CD4-positive, alpha-beta T cell treated with Interleukin-4 for 1 hour (primary cell): ENCODE measurements at regions not wholly inside any gene's neighbourhood (a gene's known extent, or its start where the extent isn't known, plus 50 kb on each side); places are given as distances from the start of the nearest gene placed in this dataset.

Experiments
- DNase-seq, 2 donors: peaks; one replicate each; pipeline ENCODE4 v3.0.0-alpha.2; 2020 to 2022

DNA sequence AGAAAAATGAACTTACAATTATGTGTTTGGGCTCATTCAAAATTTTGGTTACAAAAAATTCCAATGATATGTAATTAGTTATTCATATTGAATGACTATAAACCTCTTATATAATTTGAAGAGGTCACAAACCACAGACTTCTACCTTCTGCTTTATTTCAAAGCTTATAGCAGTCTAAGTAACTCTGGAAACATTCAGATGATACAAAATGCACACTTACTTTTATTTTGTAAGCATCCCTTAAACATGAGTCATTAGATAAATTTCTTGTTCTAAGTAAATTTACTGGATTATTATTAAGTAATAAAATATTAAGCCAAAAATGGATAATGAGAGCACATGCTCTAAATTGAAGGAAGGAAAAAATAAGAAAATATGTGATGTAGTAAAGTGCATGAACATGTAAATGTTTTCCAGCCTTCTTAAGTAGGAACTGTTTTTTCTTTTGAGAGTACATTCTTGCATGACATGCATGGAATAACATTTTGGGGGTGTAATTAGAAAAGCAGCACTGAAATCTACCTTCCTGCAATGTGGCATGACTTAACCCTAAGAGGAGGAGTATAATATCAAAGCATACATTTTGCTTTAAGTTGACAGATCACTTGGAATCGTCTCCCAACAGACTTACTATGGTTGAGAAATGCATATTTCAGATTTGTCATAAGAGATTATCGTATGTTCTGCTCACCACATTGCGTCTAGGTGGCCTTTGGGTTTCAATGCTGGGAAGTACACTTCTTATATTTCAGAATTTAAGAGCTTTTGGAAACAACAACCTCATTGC lies 372.7 kb upstream of the HSF2 start:
- DNase-seq, result no peak

GRCh38 chr6:122028933-122029522 lies 370.4 kb upstream of the HSF2 start:
- DNase-seq, result no peak

GRCh38 chr6:122033564-122034181 lies 365.8 kb upstream of the HSF2 start:
- peak in 1 of 2 donors; percentile 22 for DNase-seq

DNA sequence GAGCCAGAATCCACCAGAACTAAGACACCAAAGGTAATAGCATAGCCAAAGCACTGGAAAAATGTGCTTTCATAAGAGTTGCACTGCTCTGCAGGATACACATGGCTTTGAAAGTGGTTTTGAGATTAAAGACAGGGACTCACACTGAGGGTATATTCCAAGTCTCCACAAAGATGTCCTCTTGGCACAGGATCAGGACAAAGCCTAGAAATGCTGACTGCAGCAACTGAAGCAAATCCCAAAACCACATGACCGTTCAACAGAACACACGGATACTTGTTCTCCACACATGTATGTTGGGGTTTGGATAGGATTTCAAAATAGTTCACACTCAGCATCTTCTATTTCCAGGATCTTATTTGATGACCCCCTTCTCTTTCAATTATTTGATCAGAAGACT lies 364.3 kb upstream of the HSF2 start:
- no peak for DNase-seq

GRCh38 chr6:122040261-122040660 lies 359.2 kb upstream of the HSF2 start:
- DNase-seq, result no peak

DNA sequence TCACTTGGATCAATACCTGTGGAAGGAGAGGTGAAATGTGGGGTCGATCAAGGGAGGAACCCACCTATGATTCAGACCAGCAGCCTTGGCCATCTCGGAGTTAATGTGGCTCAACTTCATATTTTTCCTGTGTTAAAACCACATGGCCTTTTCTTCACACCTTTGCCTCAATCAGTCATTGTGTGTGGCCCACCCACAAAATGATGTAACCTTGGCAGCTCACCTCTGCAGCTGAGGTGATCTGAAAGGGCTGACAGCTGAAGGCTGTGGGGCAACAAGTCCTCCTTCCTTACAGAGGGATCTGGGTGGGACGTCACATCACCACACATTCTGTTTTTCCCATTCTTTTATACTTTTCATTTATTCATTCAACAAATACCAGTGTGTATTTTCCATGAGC lies 357.1 kb upstream of the HSF2 start:
- DNase-seq, result no peak

- DNase-seq, result no peak
Observed at GRCh38 chr6:122042960-122043735, 356.3 kb upstream of the HSF2 start.

GRCh38 chr6:122048570-122048969 lies 350.9 kb upstream of the HSF2 start:
- DNase-seq, result no peak

DNA sequence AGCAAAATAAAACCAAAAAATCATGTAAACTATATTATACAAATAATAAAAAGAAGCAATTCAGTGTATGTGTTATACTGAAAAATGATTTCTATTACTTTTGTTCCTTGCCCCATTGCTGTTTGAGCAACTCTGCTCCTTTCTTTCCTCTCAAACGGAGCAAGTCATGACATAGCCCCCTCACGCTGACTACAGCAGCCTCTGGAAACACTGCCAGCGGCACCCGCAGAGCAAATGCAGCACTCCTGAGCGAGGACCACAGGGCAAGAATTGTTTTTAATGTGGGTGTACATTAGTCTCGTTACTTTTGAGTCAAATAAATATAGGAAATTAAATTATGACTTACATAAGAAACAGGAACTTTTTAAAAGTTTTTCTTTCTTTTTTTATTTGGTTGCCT lies 350.1 kb upstream of the HSF2 start:
- no peak for DNase-seq

GRCh38 chr6:122050242-122050755 lies 349.2 kb upstream of the HSF2 start:
- no peak for DNase-seq

DNA sequence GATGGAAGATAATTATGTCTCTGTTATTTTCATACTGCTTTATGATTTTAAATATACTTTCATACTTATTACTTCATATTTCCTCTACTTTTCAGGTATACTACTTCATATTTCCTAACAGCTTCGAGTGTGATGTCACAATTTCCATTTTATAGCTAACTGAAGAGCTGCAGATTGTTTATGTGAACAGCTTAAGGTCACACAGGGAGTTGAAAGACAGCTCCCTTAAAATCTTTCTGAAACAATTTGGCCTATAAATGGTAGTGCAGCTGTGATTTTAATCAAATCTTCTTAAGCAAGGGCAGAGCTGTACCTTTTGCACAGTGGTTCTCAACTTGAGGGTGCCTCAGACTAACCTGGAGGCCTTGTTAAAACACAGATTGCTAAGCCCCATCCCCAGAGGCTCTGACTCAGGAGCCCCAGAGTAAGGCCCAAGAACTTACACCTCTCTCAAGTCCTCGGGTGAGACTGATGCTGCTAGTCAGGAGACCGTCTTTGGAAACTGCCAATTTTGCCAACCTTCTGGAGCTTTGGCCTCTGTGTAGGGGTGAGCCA lies 347.0 kb upstream of the HSF2 start:
- DNase-seq, result no peak

DNA sequence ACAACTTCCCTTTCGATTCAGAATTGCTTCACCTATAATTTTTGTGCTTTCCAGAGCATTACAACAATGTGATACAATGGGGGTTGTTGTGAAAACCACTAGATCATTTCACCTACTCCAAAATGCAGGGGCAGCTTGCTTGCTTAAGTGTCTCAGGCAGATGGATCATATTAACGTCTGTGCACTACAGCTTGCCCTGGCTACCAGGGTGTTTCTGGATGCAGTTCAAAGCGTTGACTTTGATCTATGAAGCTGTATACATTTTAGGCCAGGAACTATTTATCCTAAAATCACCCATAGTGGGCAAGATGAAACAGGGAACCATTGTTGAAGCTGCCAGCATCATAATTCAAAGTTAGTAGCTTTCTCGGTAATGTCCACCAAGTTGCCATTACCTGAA lies 339.5 kb upstream of the HSF2 start:
- DNase-seq, result no peak

DNA sequence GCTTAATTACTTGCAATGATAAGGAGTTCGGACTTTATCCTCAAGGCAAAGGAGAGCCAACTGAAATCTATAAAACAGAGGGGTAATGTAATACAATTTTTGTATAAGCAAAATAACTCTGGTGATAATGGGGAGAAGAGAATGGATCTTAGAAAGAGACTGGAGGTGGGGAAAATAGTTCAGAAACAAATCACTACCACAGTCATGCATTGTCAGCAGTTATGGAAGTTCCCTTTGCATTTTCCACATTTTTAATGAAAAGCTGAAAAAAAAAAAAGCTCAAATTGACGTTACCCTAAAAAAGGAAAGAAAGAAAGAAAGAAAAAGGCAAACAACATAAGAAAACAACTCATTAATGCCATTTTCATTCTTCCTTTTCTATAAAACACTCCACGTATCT lies 337.6 kb upstream of the HSF2 start:
- no peak for DNase-seq

DNA sequence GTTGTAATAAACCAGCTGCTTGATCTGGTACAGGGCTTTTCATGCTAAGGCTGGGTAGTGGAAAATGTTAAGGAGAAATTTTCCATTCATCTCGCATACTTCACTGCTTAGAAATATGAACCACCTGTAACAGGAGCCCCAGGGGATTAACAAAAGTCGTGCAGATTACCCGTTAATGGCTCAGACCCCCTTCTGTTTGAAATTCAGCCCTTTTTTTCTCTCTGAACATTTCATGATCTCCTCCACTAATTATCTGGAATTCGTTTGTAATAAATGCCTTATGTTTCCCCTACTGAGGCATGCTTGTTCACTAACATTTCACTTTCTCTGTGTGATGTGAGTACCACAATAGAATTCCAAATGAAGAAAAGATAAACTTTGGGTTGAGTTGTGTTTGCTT lies 336.4 kb upstream of the HSF2 start:
- no peak for DNase-seq

GRCh38 chr6:122063761-122064160 lies 335.7 kb upstream of the HSF2 start:
- DNase-seq, result no peak

DNA sequence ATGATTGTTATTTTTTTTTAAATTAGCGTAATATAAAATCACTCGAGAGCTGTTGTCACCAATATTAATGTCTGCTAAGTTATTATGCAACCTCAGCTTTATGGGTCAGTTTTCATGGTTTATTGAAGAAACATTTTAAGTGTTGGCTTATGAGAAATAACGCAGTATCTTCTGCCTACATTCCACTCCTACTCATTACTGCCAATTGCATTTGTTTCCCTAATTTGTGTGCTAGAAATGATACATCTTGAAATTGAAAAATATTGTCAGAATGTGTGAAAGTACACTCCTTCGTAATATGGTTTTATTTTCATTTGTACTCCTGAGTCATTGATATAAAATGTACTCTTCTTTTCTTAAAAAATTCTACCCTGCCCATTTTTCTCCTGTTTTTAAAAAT lies 333.3 kb upstream of the HSF2 start:
- no peak for DNase-seq

DNA sequence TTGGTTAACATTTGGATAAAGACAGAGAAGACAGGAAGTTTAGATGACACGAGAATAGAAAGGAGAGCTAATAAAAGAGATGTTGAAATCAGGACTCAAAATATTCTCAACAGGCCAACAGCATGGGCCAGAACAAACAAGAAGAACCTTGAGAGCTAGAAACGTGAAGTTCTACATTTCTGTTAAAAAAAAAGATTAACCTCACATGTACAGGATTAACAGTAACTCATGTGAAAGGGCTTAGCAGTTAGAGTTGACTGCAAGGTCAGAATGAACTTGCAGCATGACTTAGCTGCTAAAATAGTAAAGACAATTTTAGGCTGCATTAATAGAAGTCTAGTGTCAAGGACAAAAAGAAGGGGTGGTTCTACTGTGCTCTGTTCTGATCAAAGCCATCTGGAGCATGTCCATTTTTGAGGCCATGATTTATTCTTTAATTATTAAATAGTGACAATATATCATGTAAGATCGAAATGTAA lies 331.1 kb upstream of the HSF2 start:
- no peak for DNase-seq

DNA sequence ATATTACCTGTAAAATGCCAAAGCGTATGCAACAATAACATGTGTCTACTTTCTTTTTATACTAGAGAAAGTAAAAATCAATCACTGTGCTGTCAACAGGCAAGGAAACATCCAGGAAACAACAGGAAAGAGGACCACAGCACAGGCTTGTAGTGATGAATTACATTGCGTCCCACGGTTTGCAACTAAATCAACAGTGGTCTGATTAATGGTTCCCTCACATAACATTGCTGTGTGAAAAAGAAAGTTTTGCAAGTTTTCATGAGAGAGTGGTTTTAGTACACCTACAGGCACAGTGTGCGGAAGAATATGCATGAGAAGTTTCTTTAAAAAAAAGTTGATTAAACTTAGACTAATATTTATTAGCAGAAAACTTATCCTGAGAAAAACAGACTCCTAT lies 329.5 kb upstream of the HSF2 start:
- DNase-seq, result no peak

DNA sequence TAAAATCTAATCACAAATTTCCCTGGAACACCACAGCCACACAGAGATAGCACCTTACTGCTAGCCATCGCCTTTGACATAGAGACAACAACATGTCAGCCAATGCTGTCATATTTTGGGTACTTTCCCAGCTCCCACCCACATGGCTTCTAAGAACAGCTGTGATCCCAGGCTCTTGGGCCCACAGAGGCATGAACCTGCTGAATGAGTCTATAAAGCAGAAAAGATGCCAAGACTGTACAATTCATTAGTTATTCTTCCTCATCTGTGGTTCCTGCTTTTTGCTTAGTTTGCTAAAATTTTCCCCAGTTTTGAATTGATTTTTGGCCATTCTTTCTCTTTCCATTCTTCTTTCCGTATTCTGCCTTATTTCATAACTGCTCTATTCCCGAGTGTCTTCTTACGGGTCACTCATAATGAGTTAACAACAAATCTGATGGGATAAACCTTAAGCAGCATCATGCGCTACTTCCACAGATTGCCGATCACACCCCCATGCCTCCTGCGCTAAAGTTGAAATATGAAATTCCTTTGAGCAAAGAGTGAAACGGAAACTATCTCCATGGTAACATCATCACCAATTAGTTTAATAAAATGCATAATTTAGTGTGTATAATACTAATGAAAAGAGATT lies 327.3 kb upstream of the HSF2 start:
- no peak for DNase-seq

DNA sequence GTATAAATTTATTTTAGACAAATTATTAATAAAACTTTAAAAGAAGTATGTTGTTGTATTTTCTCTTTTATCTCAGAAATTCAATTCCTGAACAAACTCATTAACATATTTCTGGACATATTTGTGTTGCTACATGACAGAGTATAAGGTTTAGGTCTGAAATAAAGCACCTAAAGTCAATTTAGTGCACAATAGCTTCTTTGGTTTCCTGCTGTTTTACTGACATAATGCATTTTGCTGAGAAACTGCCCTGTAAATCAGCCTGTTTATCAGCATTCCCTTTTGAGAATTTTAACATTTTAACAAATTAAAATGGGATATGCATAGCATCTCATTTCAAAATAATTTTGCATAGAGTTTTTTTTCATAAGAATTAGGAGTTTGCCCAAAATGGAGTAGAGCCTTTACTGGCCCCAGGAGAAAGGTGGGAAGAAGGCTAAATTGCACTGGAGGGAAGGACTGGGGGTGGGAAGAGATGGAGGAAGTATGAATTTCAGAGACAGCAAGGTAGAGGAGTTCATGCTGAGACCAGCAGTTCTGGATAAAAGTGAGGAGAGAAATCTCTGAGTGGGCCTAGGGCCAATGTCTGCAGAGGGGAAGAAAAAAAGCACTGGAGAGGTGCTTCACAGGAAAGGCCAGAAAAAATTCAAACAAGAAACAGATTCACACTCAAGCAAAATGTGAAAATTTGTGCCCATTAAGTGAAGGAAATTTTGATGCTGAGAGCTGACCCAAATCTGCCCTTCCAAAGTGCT lies 324.2 kb upstream of the HSF2 start:
- no peak for DNase-seq

GRCh38 chr6:122075917-122076316 lies 323.5 kb upstream of the HSF2 start:
- no peak for DNase-seq

DNA sequence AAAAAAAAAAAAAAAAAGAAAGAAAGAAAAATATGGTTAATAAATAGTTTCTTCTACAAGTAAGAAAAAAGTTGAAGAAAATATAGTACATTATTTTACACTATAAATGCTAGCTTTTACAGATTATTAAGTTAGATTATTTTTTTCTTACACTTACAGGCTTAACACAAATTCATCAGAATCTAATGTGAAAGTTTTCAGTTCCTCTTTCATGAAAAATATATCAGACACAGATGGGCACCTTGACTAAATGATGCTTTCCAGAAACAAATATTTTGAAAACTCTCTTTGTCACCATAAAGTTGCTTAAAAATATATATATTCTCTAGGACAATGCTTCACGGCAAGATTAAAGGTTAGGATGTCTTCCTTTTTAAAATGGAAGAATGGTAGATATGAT lies 321.8 kb upstream of the HSF2 start:
- DNase-seq, result no peak
